ENCODE measurements at regions not wholly inside any gene's neighbourhood (a gene's known extent, or its start where the extent isn't known, plus 50 kb on each side); places are given as distances from the start of the nearest gene placed in this dataset.

GRCh38 chr2:226079196-226079595 lies 679.7 kb downstream of the NYAP2 start:
- DNase-seq (ENCODE audit: low spot score) = no peak

- DNase-seq (ENCODE audit: low spot score) = no peak
Observed at GRCh38 chr2:226078666-226079065, 679.2 kb downstream of the NYAP2 start.

GRCh38 chr2:226077841-226078240 lies 678.3 kb downstream of the NYAP2 start:
- no peak for DNase-seq (ENCODE audit: low spot score)

- DNase-seq (ENCODE audit: low spot score) = no peak
Observed at GRCh38 chr2:226077031-226077430, 677.5 kb downstream of the NYAP2 start.

GRCh38 chr2:226076529-226076928 lies 677.0 kb downstream of the NYAP2 start:
- DNase-seq (ENCODE audit: low spot score) = no peak

GRCh38 chr2:226074391-226074790 lies 674.9 kb downstream of the NYAP2 start:
- DNase-seq (ENCODE audit: low spot score) = no peak

- DNase-seq (ENCODE audit: low spot score) = no peak
Observed at GRCh38 chr2:226073496-226074160, 674.1 kb downstream of the NYAP2 start.

- no peak for DNase-seq (ENCODE audit: low spot score)
Observed at GRCh38 chr2:226066873-226067272, 667.4 kb downstream of the NYAP2 start.

GRCh38 chr2:226066391-226066790 lies 666.9 kb downstream of the NYAP2 start:
- no peak for DNase-seq (ENCODE audit: low spot score)

- no peak for DNase-seq (ENCODE audit: low spot score)
Observed at GRCh38 chr2:226064932-226065570, 665.5 kb downstream of the NYAP2 start.

- no peak for DNase-seq (ENCODE audit: low spot score)
Observed at GRCh38 chr2:226063704-226064440, 664.4 kb downstream of the NYAP2 start.

GRCh38 chr2:226059961-226060627 lies 660.6 kb downstream of the NYAP2 start:
- DNase-seq (ENCODE audit: low spot score) = no peak

GRCh38 chr2:226057914-226058313 lies 658.4 kb downstream of the NYAP2 start:
- DNase-seq (ENCODE audit: low spot score) = no peak

GRCh38 chr2:226057365-226057764 lies 657.9 kb downstream of the NYAP2 start:
- no peak for DNase-seq (ENCODE audit: low spot score)

GRCh38 chr2:226052772-226053416 lies 653.4 kb downstream of the NYAP2 start:
- no peak for DNase-seq (ENCODE audit: low spot score)

GRCh38 chr2:226050822-226051221 lies 651.3 kb downstream of the NYAP2 start:
- no peak for DNase-seq (ENCODE audit: low spot score)

- no peak for DNase-seq (ENCODE audit: low spot score)
Observed at GRCh38 chr2:226048611-226049010, 649.1 kb downstream of the NYAP2 start.

GRCh38 chr2:226045080-226045479 lies 645.6 kb downstream of the NYAP2 start:
- DNase-seq (ENCODE audit: low spot score) = no peak

- DNase-seq (ENCODE audit: low spot score) = no peak
Observed at GRCh38 chr2:226040344-226040900, 640.9 kb downstream of the NYAP2 start.

- DNase-seq (ENCODE audit: low spot score) = no peak
Observed at GRCh38 chr2:226037526-226037925, 638.0 kb downstream of the NYAP2 start.

GRCh38 chr2:226031647-226032501 lies 632.4 kb downstream of the NYAP2 start:
- no peak for DNase-seq (ENCODE audit: low spot score)

Data from kidney capillary endothelial cell (primary cell).